A549 (cell line): ENCODE measurements at regions not wholly inside any gene's neighbourhood (a gene's known extent, or its start where the extent isn't known, plus 50 kb on each side); places are given as distances from the start of the nearest gene placed in this dataset.

ENCODE experiments used
- ATAC-seq, 2 experiments: fragments of 200-7000 bp in 1 of 2; fragments of >200 bp in 1 of 2; cut with Nextera tagmentation in 1 of 2; cut with Tn5 transposase in 1 of 2; 3 replicates each; pipeline versions ENCODE4 v1.8.0 to v1.9.1; 2018 to 2020; ENCODE audit warnings: mild to moderate bottlenecking in 1 of 2, moderate library complexity in 1 of 2
- CTCF ChIA-PET: fragments of 300-600 bp; sonication (Branson Sonifier 250); formaldehyde crosslinking; extraction: SDS; loops from one replicate; lab custom pipeline; 2021; ENCODE audit warnings: antibody characterized with exemption, inconsistent platforms; lab: Yijun Ruan, JAX
- POLR2A ChIA-PET: fragments of 350-600 bp; formaldehyde crosslinking; extraction: SDS; loops from one replicate; lab custom pipeline; 2021; ENCODE audit warnings: antibody characterized with exemption, inconsistent platforms; lab: Yijun Ruan, JAX
- DNase-seq, 2 experiments: peaks; one replicate each; pipeline versions ENCODE4 v3.0.0 to v3.0.0-alpha.2; 2011 to 2016; ENCODE audit warnings: low read depth in 1 of 2, low spot score in 1 of 2
- FAIRE-seq: peaks from 2 replicates; lab custom pipeline; 2011; peaks lifted over from hg19 to GRCh38; lab: Jason Lieb, UNC
- H3K27ac ChIP-seq, 2 experiments: fragments of >200 bp; sonication (Bioruptor Twin); formaldehyde crosslinking; 3 replicates each; pipeline ENCODE4 v1.5.1; 2016 to 2017
- H3K4me1 ChIP-seq: fragments of >200 bp; sonication (Bioruptor Twin); formaldehyde crosslinking; 3 replicates; pipeline ENCODE4 v1.6.1; 2016
- H3K4me2 ChIP-seq: fragments of >200 bp; sonication (Bioruptor Twin); formaldehyde crosslinking; 3 replicates; pipeline ENCODE4 v1.6.1; 2016
- H3K4me3 ChIP-seq: fragments of >200 bp; sonication (Bioruptor Twin); formaldehyde crosslinking; 3 replicates; pipeline ENCODE4 v1.5.1; 2016
- H3K9me3 ChIP-seq: fragments of >200 bp; sonication (Bioruptor Twin); formaldehyde crosslinking; 3 replicates; pipeline ENCODE4 v1.6.1; 2016
- CHD4 ChIP-seq: fragments of 200-600 bp; sonication (generic); IDR thresholded peaks from 2 replicates; pipeline ENCODE4 v1.6.1; 2016; ENCODE audit warnings: antibody characterized with exemption, mild to moderate bottlenecking, borderline replicate concordance
- CTCF ChIP-seq: fragments of >200 bp; sonication (Bioruptor Twin); formaldehyde crosslinking; IDR thresholded peaks from 3 replicates; pipeline ENCODE4 v1.5.1; 2016
- EHF ChIP-seq: fragments of 250-450 bp; sonication (Bioruptor Pico); IDR thresholded peaks from 2 replicates; pipeline ENCODE4 v1.5.0; 2020; ENCODE audit warnings: mild to moderate bottlenecking
- EHMT2 ChIP-seq: fragments of 200-600 bp; sonication (generic); IDR thresholded peaks from 2 replicates; pipeline ENCODE4 v1.6.1; 2016; ENCODE audit warnings: antibody characterized with exemption, low read depth, mild to moderate bottlenecking, moderate library complexity
- ESRRA ChIP-seq: fragments of 150-350 bp; IDR thresholded peaks from 2 replicates; pipeline ENCODE4 v1.6.1; 2014; ENCODE audit warnings: mild to moderate bottlenecking, low read length, borderline replicate concordance
- HEYL ChIP-seq: fragments of 250-450 bp; sonication (Bioruptor Pico); IDR thresholded peaks from 2 replicates; pipeline ENCODE4 v1.8.0; 2021; ENCODE audit warnings: mild to moderate bottlenecking, moderate library complexity
- HOXA7 ChIP-seq: fragments of 250-450 bp; sonication (Bioruptor Pico); IDR thresholded peaks from 2 replicates; pipeline ENCODE4 v1.5.0; 2020; ENCODE audit warnings: mild to moderate bottlenecking, moderate library complexity
- KDM1A ChIP-seq: fragments of 200-600 bp; sonication (generic); IDR thresholded peaks from 2 replicates; pipeline ENCODE4 v1.6.1; 2016; ENCODE audit warnings: low read depth, mild to moderate bottlenecking
- KDM5A ChIP-seq: fragments of 200-600 bp; sonication (generic); IDR thresholded peaks from 2 replicates; pipeline ENCODE4 v1.6.1; 2016; ENCODE audit warnings: antibody characterized with exemption, mild to moderate bottlenecking
- MAFK ChIP-seq: fragments of 450-650 bp; IDR thresholded peaks from 2 replicates; pipeline ENCODE4 v1.6.1; 2014; ENCODE audit not compliant: partially characterized antibody
- MAZ ChIP-seq: fragments of 150-350 bp; IDR thresholded peaks from 2 replicates; pipeline ENCODE4 v1.6.1; 2014; ENCODE audit warnings: antibody characterized with exemption, low read depth, low read length, borderline replicate concordance
- MYC ChIP-seq: IDR thresholded peaks from 2 replicates; pipeline ENCODE4 v1.6.1; 2012; ENCODE audit warnings: mild to moderate bottlenecking, inconsistent platforms, low read length, improper control_type of control experiment, borderline replicate concordance
- RCOR1 ChIP-seq: fragments of 150-350 bp; IDR thresholded peaks from 2 replicates; pipeline ENCODE4 v1.6.1; 2014; ENCODE audit warnings: antibody characterized with exemption, low read length, low read depth
- RFX5 ChIP-seq: fragments of 450-650 bp; IDR thresholded peaks from 2 replicates; pipeline ENCODE4 v1.7.1; 2014; ENCODE audit warnings: antibody characterized with exemption, mild to moderate bottlenecking, moderate library complexity
- RNF2 ChIP-seq: fragments of 200-600 bp; sonication (generic); IDR thresholded peaks from 2 replicates; pipeline ENCODE4 v1.6.1; 2016; ENCODE audit warnings: low read depth, mild to moderate bottlenecking, antibody characterized with exemption, moderate library complexity, borderline replicate concordance
- SMC3 ChIP-seq: fragments of >200 bp; sonication (Bioruptor Twin); formaldehyde crosslinking; IDR thresholded peaks from 3 replicates; pipeline ENCODE4 v1.6.1; 2018; ENCODE audit warnings: inconsistent platforms
- ZNF302 ChIP-seq: fragments of 250-450 bp; sonication (Bioruptor Pico); IDR thresholded peaks from 2 replicates; pipeline ENCODE4 v1.9.0; 2021; ENCODE audit warnings: inconsistent platforms, mild to moderate bottlenecking, moderate library complexity
- ZSCAN20 ChIP-seq: fragments of 250-450 bp; sonication (Bioruptor Pico); IDR thresholded peaks from 2 replicates; pipeline ENCODE4 v1.8.0; 2022; ENCODE audit warnings: mild to moderate bottlenecking, moderate library complexity
- WGBS: methylation state at CpG from one replicate; pipeline ENCODE4 v1.1.6; 2017; ENCODE audit errors: missing lambda C conversion rate; 5-methylcytosine and 5-hydroxymethylcytosine counted together
- TF ChIP-seq, protein P1 (sequence below): fragments of 200-600 bp; sonication (generic); IDR thresholded peaks from 2 replicates; pipeline ENCODE4 v1.6.1; 2016; ENCODE audit warnings: antibody characterized with exemption, mild to moderate bottlenecking, moderate library complexity
- TF ChIP-seq, protein P2 (sequence below): fragments of >200 bp; sonication (Bioruptor Twin); formaldehyde crosslinking; IDR thresholded peaks from 3 replicates; pipeline ENCODE4 v1.6.1; 2016

- H3K4me2 ChIP-seq: no peak overlapping the region
- FAIRE-seq (no peak), ATAC-seq (no peak), DNase-seq (no peak)
- ChIA-PET POLR2A (no interaction called here), CTCF (no interaction called here)
- H3K4me3 ChIP-seq: no peak overlapping the region
- TF ChIP-seq, protein P1, sequence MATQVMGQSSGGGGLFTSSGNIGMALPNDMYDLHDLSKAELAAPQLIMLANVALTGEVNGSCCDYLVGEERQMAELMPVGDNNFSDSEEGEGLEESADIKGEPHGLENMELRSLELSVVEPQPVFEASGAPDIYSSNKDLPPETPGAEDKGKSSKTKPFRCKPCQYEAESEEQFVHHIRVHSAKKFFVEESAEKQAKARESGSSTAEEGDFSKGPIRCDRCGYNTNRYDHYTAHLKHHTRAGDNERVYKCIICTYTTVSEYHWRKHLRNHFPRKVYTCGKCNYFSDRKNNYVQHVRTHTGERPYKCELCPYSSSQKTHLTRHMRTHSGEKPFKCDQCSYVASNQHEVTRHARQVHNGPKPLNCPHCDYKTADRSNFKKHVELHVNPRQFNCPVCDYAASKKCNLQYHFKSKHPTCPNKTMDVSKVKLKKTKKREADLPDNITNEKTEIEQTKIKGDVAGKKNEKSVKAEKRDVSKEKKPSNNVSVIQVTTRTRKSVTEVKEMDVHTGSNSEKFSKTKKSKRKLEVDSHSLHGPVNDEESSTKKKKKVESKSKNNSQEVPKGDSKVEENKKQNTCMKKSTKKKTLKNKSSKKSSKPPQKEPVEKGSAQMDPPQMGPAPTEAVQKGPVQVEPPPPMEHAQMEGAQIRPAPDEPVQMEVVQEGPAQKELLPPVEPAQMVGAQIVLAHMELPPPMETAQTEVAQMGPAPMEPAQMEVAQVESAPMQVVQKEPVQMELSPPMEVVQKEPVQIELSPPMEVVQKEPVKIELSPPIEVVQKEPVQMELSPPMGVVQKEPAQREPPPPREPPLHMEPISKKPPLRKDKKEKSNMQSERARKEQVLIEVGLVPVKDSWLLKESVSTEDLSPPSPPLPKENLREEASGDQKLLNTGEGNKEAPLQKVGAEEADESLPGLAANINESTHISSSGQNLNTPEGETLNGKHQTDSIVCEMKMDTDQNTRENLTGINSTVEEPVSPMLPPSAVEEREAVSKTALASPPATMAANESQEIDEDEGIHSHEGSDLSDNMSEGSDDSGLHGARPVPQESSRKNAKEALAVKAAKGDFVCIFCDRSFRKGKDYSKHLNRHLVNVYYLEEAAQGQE: no peak
- TF ChIP-seq SMC3 (no peak), CTCF (no peak), ESRRA (no peak), MYC (no peak), EHMT2 (no peak), RFX5 (no peak), RCOR1 (no peak), ZNF302 (CRISPR knock-in tag) (no peak), HOXA7 (CRISPR knock-in tag) (no peak), RNF2 (no peak), ZSCAN20 (CRISPR knock-in tag) (no peak), EHF (CRISPR knock-in tag) (no peak), KDM1A (no peak), KDM5A (no peak), CHD4 (no peak), HEYL (CRISPR knock-in tag) (no peak), MAZ (no peak)
- TF ChIP-seq, protein P2, sequence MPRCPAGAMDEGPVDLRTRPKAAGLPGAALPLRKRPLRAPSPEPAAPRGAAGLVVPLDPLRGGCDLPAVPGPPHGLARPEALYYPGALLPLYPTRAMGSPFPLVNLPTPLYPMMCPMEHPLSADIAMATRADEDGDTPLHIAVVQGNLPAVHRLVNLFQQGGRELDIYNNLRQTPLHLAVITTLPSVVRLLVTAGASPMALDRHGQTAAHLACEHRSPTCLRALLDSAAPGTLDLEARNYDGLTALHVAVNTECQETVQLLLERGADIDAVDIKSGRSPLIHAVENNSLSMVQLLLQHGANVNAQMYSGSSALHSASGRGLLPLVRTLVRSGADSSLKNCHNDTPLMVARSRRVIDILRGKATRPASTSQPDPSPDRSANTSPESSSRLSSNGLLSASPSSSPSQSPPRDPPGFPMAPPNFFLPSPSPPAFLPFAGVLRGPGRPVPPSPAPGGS: no peak
- WGBS: 11% methylated on average over 1 of the region's 1 CpG
- H3K4me1 ChIP-seq: no peaks in the 10 kb centered on the region
- no peaks in the 10 kb centered on the region for H3K9me3 ChIP-seq
- no peak overlapping the region for H3K27ac ChIP-seq
Observed at GRCh38 chrX:76228499-76228898, 55.6 kb downstream of the PBDC1 start.

DNA sequence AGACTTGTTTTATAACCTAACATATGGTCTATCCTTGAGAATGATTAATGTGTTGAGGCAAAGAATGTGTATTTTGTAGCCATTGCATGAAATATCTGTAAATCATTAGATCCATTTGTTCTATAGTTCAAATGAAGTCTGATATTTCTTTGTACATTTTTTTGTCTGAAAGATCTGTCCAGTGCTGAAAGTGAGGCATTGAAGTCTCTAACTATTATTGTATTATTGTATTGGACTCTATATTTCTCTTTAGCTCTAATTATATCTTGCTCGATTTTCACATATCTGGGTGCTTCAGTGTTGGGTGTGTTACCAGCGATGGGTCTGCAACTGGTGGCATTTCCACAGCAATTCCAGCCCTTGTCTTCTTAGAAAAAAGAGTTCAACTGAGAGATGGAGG, 76.0 kb downstream of the PBDC1 start:
- CTCF ChIA-PET: no interaction called here
- WGBS: 0% methylated on average over 2 of the region's 2 CpGs
- peak; percentile 28 for FAIRE-seq

More for the DNA sequence above, 76.0 kb downstream of the PBDC1 start:
- Histone ChIP-seq H3K4me3 (no peak overlapping the region), H3K4me1 (no peaks in the 10 kb centered on the region), H3K27ac (no peak overlapping the region), H3K4me2 (no peak overlapping the region), H3K9me3 (no peaks in the 10 kb centered on the region)
- DNase-seq (no peak), ATAC-seq (no peak)
- POLR2A ChIA-PET: no interaction called here
- TF ChIP-seq MAFK: no peak
- TF ChIP-seq, protein P1: peak; percentile 79; the same call in 1 of the 2 replicates
